Stimulated activated CD4-positive, alpha-beta T cell treated with anti-CD3 and anti-CD28 coated beads, Interleukin-4, amount 100 ng/mL, for 4 hours (primary cell): ENCODE measurements at regions not wholly inside any gene's neighbourhood (a gene's known extent, or its start where the extent isn't known, plus 50 kb on each side); places are given as distances from the start of the nearest gene placed in this dataset.
"Not testable (repeated sequence)": the region's sequence is repeated elsewhere in the genome, so short reads cannot be mapped to it uniquely, and the experiment has no call there.

Source experiments
- DNase-seq, 2 experiments: peaks; one replicate each; pipeline ENCODE4 v3.0.0-alpha.2; 2020

- no peak for DNase-seq
Measured at GRCh38 chr15:30030345-30030744, 52.4 kb upstream of the GOLGA8J start.

DNA sequence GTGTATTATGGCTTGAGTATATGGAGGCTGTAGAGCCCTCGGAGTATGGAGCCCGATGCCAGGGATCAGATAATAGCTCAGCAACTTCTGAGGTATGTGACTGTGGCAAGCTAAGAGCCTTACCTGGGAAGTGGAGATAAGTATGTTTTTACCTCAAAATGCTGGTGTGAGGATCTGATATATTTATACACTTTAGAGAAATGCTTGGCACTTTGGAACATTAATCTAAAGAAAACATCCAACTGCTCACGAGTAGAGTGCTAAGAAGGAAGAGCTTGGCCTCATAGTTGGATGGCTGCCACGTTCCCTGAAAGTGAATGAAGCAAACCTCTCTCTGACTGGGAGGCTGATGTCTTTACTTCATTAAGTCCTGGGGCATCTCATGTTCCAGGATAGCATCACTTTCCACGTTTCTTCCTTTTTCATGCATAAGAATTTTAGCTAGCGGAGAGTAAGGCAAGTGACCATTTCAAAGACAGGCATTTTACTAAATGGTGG is 58.9 kb upstream of the GOLGA8J start:
- DNase-seq: no peak

- DNase-seq: no peak
Measured at GRCh38 chr15:30010746-30011145, 72.0 kb upstream of the GOLGA8J start.

GRCh38 chr15:30008156-30008555 is 74.6 kb upstream of the GOLGA8J start:
- DNase-seq: no peak

DNA sequence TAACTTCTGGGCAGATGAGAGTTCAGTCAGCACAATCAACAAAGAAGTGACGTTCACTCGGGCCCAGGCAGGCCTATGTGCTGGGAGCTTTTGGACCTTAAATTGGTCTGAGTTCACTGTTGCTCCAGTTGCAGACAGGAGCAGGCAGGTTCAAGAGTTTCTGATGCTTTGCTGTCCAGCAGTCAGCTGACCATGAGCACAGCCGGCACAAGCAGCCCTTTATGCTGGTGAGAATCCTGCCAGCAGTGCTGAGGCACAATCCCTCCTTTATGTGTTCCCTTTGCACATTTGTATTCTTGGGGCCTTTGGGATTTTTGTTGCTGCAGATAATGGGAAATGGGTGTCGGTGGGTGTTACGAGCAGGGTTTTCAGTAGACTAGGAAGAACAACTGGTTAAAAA is 81.2 kb upstream of the GOLGA8J start:
- no peak for DNase-seq

- no peak for DNase-seq
Measured at GRCh38 chr15:29998033-29998432, 84.7 kb upstream of the GOLGA8J start.

DNA sequence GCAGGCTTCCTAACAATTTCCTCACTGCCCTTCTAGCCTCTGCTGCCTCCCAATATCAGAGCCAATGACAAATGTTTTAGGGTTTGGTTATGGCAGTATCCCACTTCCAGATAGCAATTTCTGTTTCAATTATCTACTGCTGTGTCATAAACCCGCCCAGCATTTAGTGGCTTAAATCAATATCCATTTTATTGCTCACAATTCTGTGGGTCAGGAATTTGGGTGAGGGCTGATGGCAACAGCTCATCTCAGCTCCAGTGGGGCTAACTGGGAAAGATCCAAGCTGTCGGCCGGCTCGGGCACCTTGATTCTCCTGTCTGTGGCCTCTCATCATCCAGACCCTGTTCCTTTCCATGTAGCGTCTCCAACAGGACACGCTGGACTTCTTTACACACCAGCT is 85.3 kb upstream of the GOLGA8J start:
- DNase-seq: no peak

- no peak for DNase-seq
Measured at GRCh38 chr15:29994284-29994683, 88.5 kb upstream of the GOLGA8J start.

DNA sequence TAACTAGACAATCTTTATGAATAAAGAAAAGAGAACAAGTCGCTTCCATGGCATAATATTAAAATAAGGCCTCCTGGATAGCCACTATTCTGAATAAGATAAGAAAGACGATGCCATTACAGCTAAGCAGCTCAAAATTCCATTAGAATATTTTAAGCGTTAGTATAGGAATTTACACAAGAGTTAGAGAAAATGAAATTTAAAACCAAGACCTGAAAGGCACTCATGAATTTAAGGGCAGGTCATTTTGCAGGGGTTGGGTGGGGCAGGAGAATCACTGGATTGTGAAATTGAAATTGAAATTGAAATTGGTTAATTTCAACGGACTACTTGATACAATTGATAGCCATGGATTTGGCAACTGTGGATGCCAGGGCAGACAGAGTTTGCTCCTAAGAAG is 91.8 kb upstream of the GOLGA8J start:
- no peak for DNase-seq

DNA sequence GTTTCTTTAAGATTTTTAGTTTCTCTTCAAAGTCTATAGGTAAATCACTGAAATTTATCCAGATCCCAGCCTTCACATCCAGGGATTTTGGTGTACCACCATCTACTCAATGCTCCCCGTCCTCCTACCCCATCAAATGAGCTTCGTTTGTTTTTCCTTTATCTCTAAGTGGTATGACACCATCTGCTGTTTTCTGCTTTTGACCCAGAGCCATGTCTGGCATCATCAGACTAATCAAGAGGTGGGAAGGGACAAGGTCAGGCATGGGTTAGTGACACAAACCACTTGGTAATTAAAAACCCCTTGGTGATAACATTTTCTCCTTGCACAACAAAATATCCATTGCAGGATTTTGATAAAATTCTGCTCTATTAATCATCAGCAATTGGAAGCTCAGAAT is 92.7 kb upstream of the GOLGA8J start:
- no peak for DNase-seq

DNA sequence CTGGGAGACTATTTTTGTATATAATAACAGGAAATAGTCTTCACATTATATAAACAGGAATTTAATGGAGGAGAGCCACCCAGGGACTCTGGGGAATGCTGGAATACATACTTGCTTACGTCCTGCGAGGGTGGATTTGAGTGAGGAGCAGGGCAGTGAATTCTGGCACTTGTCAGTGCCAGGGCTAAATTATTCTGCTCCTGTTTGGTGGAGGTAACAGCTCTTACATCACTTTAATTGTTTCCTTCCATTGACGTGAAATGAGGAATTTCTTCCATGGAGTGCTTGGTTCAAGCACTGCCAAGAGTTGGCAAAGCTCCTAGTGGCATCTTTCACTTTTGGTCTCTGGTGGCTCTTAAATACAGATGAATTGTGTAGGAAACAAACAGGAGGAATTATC is 94.1 kb upstream of the GOLGA8J start:
- DNase-seq: no peak

DNA sequence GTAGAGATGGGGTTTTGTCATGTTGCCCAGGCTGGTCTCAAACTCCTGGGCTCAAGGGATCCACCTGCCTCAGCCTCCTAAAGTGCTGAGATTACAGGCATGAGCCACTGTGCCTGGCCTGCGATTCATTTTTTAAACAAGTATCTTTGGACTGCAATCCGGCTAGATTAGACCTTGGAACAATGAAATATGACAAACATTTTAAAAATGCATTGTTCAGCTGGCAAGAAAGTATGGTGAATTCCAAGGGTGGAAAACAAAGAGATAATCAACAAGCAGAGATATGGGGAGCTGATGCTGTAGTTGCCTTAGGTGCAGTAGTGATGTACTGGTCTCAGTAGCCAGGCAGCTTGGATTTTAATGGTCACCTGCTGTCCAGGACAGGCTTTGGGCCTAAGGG is 95.8 kb upstream of the GOLGA8J start:
- no peak for DNase-seq

DNA sequence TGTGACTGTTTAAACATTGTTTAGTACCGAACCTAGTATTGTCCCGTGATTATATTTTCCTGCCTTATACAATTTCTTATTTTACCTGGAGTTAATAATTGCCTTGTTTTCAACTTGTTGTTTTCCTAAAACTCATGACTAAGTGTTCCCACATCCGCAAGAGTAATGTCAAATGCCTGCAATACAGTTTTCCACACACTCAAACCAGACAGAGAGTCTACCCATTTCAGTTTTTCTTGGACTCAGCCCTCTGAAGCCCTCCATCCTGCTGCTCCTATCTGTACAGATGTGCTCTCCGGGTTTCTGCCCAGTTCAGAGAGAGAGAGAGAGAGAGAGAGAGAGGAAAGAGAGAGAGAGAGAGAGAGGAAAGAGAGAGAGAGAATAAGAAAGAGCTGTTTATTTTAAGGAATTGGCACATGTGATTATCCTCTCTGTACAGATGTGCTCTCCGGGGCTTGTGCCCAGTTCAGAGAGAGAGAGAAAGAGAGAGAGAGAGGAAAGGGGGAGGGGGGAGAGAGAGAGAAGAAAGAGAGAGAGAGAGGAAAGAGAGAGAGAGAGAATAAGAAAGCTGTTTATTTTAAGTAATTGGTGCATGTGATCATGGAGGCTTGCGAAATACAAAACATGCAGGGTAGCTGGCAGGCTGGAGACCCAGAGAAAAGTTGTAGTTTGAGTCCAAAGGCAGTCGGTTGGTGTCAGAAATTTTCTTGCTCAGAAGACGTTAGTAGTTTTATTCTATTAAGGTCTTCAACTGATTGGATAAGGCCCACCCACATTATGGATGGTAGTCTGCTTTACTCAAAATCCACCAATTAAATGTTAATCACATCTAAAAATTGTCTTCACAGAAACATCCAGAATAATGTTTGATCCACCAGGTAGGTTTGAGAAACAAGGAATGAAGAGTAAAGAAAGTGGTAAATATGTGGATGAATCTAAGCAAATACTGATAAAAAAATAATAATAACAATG is 104.1 kb upstream of the GOLGA8J start:
- no peak for DNase-seq

DNA sequence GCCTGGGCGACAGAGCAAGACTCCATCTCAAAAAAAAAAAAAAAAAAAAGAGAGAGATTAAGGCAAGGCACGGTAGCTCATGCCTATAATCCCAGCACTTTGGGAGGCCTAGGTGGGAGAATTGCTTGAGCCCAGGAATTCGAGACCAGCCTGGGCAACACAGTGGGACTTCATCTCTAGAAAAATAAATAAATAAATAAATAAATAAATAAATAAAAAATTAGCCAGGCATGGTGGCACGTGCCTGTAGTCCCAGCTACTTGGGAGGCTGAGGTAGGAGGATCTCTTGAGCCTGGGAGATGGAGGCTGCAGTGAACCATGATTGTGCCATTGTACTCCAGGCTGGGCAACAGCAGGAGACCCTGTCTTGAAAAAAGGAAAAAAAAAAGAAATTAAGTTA is 108.7 kb upstream of the GOLGA8J start:
- DNase-seq: not testable (repeated sequence)

DNA sequence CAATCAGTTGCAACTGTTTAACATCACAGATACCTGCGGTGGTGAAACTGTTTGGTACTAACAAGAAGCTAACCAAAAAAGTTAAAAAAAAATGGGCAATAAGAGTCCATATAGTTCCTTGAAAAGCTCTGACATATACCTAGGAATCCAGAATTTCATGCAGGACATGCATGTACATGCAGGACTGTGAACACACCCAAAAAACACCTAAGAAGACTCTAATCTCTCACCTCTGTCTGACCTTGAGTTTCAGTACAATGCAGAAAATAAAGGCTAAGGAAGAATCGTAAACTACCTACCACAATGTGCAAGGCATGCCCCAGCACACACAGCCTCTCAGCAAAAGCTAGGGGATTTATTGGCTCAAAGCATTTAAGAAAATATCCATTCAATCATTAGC is 110.7 kb upstream of the GOLGA8J start:
- no peak for DNase-seq

GRCh38 chr15:29970402-29970695 is 112.4 kb upstream of the GOLGA8J start:
- no peak for DNase-seq

DNA sequence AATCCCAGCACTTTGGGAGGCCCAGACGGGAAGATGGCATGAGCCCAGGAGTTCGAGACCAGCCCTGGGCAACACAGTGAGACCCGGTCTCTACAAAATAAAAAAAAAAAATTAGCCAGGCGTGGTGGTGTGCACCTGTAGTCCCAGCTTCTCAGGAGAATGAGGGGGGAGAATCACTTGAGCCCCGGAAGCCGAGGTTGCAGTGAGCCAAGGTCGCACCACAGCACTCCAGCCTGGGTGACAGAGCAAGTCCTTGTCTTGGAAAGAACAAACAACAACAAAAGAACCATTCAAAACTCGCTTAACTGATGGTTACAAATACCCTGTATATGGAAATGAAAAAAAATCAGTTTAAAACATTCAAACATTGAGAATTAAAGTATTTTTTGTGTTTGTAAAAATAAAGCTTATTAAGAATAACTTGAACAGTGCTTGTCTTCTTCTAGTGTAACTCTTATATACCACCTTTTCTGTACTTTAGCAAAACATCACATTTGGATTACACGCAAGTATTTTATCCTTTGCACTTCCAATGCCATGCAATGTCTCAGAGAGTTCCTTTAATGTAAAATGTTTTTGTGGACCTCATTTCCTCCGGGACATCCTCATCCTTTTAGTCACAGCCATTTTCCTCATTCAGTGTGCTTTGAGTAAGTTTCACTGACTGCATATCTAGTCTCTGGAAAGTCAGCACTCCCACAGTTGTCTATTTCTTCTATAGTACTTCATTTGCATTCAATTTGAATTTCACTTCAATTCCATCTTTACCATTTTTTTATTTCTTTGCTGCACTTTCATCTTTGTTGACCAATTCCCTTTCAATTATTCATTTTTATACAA is 113.0 kb upstream of the GOLGA8J start:
- DNase-seq: no peak

DNA sequence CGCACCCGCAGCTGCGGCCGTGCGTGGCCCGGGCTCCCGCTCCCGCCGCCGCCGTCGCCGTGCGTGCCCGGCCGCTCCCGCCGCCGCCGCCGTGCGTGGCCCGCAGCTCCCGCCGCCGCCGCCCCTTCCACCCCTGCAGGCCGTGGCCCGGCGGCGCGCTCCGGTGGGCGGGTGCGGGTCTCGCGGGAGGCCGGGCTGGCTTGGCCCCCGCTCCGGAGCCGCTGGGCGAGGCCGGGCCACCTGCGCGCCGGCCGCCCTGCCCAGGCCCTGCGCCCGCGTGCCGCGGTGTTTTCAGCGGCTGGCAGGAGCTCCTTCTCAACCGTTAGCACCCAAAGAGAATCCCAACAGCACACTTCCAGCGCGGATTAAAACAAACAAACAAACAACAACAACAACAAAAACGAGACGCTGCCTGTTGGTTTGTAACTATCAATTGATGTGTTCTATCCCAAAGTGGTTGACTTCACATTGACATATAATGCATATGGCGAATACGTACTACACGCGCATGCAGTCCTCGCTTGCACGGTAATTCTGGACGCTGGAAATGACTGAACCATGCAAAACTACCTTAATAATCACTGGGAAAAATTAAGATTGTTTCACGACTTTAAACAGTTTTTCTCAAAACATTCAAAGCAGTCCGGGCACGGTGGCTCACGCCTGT is 113.7 kb upstream of the GOLGA8J start:
- no peak for DNase-seq

DNA sequence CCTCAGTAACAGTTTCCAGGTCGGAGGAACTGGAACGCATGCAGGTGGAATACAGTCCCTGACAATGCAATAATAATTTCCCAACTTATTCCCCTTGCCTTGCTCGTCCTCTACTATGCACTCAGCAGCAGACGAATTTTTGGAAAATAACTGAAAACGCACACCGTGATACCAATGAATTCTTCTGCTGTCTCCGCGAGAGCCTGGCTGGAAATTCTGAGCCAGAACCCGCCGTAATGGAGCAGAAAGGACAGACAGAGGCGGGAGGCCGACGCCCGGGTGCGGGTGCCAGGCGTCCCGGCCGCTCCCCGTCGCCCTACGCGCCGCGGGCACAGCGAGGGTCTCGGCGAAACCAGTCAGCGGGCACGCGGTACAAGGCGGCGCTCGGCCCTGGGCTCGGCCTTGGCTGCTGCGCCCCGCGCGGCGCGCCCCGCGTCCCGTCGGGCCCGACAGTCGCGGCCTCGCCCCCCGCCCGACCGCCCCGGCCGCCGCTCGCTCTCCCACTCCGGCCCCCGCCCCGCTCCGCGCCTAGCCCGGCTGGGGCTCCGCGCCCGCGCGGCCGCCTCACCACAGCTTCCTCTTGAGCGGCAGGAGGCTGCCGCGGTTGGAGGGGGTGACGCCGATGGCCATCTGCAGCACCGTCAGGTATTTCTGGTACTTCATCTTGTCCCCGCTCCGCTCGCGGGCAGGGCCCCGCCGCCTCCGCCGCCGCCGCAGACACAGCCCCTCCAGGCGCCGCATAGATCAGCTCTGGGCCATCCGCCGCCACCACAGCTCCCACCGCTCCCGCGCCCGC is 114.5 kb upstream of the GOLGA8J start:
- DNase-seq: no peak

DNA sequence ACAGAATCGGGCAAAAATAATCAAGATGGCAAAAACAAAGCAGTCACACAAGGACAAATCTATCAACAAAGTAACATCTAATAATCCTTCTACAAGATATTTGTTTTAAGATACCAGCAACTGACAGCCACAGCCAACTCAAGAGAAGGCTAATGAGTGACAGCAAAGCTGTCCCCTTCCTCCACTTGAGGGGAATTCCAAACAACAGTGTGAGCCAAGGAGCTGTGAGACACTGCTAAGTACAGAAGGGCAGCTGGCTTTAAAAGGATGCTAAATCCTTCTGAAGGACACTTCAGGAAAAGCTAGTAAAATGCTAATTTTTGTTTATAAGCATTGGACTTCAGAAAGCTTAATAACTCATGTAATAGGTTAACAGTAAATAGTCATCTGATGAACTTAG is 120.3 kb upstream of the GOLGA8J start:
- no peak for DNase-seq

- DNase-seq: no peak
Measured at GRCh38 chr15:29959384-29960137, 123.2 kb upstream of the GOLGA8J start.

GRCh38 chr15:29952225-29952624 is 130.0 kb upstream of the TJP1 start:
- no peak for DNase-seq
